Peyer's patch (tissue), 4 donors: ENCODE measurements at regions not wholly inside any gene's neighbourhood (a gene's known extent, or its start where the extent isn't known, plus 50 kb on each side); places are given as distances from the start of the nearest gene placed in this dataset.

Source experiments
- POLR2A ChIP-seq, 2 donors: fragments of 450-650 bp; IDR thresholded peaks; one replicate each; pipeline ENCODE4 v1.5.1; 2017; ENCODE audit warnings: antibody characterized with exemption in 2 of 2, mild to moderate bottlenecking in 2 of 2, moderate library complexity in 2 of 2
- TF ChIP-seq, protein P1 (sequence below), 6 experiments: fragments of 450-650 bp in 4 of 6; fragments of 200-600 bp in 2 of 6; sonication (generic) in 1 of 6; IDR thresholded peaks; one replicate each; pipeline ENCODE4 v1.5.1; 2017 to 2019; ENCODE audit warnings: antibody characterized with exemption in 6 of 6, mild to moderate bottlenecking in 3 of 6, moderate library complexity in 1 of 6

DNA sequence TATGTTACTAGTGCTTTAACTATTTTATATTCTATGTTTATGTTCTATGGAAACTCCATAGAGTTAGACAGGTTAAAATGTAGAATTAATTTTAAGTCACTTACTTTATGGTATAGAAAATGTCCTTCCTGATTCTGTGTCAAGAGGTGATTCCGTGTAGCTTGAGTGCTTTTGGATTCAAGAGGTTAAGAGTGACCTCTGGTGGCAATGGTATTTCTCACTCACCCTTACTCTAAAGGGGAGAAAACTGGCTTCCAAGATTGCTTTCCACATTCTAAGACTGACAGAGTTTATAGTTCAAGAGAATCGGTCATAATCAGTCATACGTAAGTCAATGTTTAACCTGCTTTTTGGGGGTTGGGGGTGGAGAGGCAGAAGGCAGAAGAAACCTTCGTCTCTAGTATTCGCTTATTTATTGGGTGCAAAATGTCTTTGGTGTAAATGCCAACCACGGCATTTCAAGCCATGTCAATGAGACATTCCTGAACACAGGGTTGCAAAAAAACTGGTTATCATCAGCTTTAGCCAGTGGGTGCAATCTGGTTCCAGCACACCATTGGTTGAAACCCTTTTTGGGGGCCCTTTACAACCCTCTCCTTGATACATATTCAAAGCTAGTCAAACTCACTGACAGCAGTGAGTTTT, 92.0 kb upstream of the VGLL3 start:
- TF ChIP-seq, protein P1, sequence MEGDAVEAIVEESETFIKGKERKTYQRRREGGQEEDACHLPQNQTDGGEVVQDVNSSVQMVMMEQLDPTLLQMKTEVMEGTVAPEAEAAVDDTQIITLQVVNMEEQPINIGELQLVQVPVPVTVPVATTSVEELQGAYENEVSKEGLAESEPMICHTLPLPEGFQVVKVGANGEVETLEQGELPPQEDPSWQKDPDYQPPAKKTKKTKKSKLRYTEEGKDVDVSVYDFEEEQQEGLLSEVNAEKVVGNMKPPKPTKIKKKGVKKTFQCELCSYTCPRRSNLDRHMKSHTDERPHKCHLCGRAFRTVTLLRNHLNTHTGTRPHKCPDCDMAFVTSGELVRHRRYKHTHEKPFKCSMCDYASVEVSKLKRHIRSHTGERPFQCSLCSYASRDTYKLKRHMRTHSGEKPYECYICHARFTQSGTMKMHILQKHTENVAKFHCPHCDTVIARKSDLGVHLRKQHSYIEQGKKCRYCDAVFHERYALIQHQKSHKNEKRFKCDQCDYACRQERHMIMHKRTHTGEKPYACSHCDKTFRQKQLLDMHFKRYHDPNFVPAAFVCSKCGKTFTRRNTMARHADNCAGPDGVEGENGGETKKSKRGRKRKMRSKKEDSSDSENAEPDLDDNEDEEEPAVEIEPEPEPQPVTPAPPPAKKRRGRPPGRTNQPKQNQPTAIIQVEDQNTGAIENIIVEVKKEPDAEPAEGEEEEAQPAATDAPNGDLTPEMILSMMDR (IDR thresholded peaks at IDR 0.05): peak in 3 of 6 experiments; percentile 42 to 53 (median 53)
- TF ChIP-seq POLR2A (IDR thresholded peaks at IDR 0.05): no peak
